Dermis microvascular lymphatic vessel endothelial cell (primary cell): ENCODE measurements at regions not wholly inside any gene's neighbourhood (a gene's known extent, or its start where the extent isn't known, plus 50 kb on each side); places are given as distances from the start of the nearest gene placed in this dataset.

ENCODE experiments used
- DNase-seq, 2 donors: peaks; one replicate each; pipeline versions ENCODE4 v3.0.0 to v3.0.0-alpha.2; 2010; ENCODE audit warnings: low read depth in 2 of 2

GRCh38 chr11:15378941-15379340 is 264.2 kb downstream of the INSC start:
- no peak for DNase-seq

- DNase-seq = no peak
Observed at GRCh38 chr11:15379483-15379882, 264.8 kb downstream of the INSC start.

- no peak for DNase-seq
Observed at GRCh38 chr11:15390857-15391256, 276.1 kb downstream of the INSC start.

GRCh38 chr11:15396778-15397177 is 282.1 kb downstream of the INSC start:
- DNase-seq = no peak

GRCh38 chr11:15406851-15407351 is 292.2 kb downstream of the INSC start:
- no peak for DNase-seq

- DNase-seq = no peak
Observed at GRCh38 chr11:15412054-15412453, 297.3 kb downstream of the INSC start.

GRCh38 chr11:15418921-15419320 is 304.2 kb downstream of the INSC start:
- DNase-seq = no peak

GRCh38 chr11:15419696-15420095 is 305.0 kb downstream of the INSC start:
- DNase-seq = no peak

- no peak for DNase-seq
Observed at GRCh38 chr11:15430381-15430780, 315.7 kb downstream of the INSC start.

- DNase-seq = no peak
Observed at GRCh38 chr11:15434529-15434928, 319.8 kb downstream of the INSC start.

GRCh38 chr11:15446315-15446714 is 331.6 kb downstream of the INSC start:
- no peak for DNase-seq

GRCh38 chr11:15446929-15447328 is 332.2 kb downstream of the INSC start:
- DNase-seq = no peak

- no peak for DNase-seq
Observed at GRCh38 chr11:15451713-15452112, 337.0 kb downstream of the INSC start.

- DNase-seq = no peak
Observed at GRCh38 chr11:15453211-15453765, 338.6 kb downstream of the INSC start.

GRCh38 chr11:15468466-15468865 is 353.7 kb downstream of the INSC start:
- no peak for DNase-seq

- no peak for DNase-seq
Observed at GRCh38 chr11:15471048-15471894, 356.5 kb downstream of the INSC start.

GRCh38 chr11:15471895-15472799 is 357.4 kb downstream of the INSC start:
- DNase-seq = no peak

GRCh38 chr11:15473954-15474837 is 359.5 kb downstream of the INSC start:
- DNase-seq = no peak

- no peak for DNase-seq
Observed at GRCh38 chr11:15476371-15476917, 361.7 kb downstream of the INSC start.

- no peak for DNase-seq
Observed at GRCh38 chr11:15481871-15482270, 367.1 kb downstream of the INSC start.

GRCh38 chr11:15483205-15483604 is 368.5 kb downstream of the INSC start:
- no peak for DNase-seq
